ENCODE measurements at regions not wholly inside any gene's neighbourhood (a gene's known extent, or its start where the extent isn't known, plus 50 kb on each side); places are given as distances from the start of the nearest gene placed in this dataset.

DNA sequence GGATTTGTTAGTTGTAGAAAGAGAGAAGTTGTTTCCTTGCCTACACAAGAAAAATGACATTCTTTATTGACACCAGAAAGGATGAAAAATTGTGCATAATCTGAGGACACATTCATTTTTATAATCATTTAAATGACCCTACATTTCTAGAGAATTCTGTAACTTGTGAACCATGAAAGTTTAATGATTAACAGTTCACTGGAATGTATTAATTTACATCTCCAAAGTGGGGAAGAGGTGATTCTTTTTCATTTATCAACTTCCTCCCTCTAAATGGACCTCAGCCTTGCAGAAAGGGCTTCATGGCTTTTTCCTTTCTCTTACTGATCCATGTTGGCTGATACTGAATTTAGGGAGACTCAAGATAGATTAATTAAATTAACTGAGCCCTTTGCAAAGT lies 565.2 kb upstream of the LINC00305 start:
- H3K4me3 ChIP-seq (ENCODE audit: low read depth, low read length) = no peak overlapping the region
- TF ChIP-seq, protein P1, sequence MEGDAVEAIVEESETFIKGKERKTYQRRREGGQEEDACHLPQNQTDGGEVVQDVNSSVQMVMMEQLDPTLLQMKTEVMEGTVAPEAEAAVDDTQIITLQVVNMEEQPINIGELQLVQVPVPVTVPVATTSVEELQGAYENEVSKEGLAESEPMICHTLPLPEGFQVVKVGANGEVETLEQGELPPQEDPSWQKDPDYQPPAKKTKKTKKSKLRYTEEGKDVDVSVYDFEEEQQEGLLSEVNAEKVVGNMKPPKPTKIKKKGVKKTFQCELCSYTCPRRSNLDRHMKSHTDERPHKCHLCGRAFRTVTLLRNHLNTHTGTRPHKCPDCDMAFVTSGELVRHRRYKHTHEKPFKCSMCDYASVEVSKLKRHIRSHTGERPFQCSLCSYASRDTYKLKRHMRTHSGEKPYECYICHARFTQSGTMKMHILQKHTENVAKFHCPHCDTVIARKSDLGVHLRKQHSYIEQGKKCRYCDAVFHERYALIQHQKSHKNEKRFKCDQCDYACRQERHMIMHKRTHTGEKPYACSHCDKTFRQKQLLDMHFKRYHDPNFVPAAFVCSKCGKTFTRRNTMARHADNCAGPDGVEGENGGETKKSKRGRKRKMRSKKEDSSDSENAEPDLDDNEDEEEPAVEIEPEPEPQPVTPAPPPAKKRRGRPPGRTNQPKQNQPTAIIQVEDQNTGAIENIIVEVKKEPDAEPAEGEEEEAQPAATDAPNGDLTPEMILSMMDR (IDR thresholded peaks at IDR 0.05; ENCODE audit: insufficient read depth, low read length, severe bottlenecking) = no peak
- FAIRE-seq (no peak), DNase-seq (ENCODE audit: low read depth) (no peak)
- no peaks in the 10 kb centered on the region for H3K27me3 ChIP-seq (ENCODE audit: control insufficient read depth, insufficient read depth, low read length)
- H3K36me3 ChIP-seq (ENCODE audit: control insufficient read depth, insufficient read depth, low read length) = no peaks in the 10 kb centered on the region

DNA sequence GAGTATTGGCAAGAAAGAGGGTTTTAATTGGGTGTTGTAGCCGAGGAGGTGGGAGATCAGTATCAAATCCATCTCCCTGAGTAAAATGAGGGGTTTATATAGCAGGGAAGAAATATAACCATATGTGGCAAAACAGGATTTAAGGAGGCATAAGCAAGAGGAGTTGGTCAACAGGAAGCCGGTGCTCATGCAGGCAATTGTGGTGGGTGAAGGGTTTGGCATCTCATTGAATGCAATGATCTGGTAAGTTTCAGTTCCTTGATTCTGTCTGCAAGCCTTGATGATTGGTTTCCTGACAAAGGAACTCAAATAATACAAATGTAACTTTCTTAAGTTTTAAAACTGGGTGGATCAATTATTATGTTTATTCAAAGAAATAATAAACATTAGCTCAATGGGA lies 564.4 kb upstream of the LINC00305 start:
- no peak for DNase-seq (ENCODE audit: low read depth)
- FAIRE-seq = no peak
- Histone ChIP-seq H3K36me3 (ENCODE audit: control insufficient read depth, insufficient read depth, low read length) (no peaks in the 10 kb centered on the region), H3K4me3 (ENCODE audit: low read depth, low read length) (no peak overlapping the region), H3K27me3 (ENCODE audit: control insufficient read depth, insufficient read depth, low read length) (no peaks in the 10 kb centered on the region)
- TF ChIP-seq, protein P1 (IDR thresholded peaks at IDR 0.05; ENCODE audit: insufficient read depth, low read length, severe bottlenecking) = no peak

DNA sequence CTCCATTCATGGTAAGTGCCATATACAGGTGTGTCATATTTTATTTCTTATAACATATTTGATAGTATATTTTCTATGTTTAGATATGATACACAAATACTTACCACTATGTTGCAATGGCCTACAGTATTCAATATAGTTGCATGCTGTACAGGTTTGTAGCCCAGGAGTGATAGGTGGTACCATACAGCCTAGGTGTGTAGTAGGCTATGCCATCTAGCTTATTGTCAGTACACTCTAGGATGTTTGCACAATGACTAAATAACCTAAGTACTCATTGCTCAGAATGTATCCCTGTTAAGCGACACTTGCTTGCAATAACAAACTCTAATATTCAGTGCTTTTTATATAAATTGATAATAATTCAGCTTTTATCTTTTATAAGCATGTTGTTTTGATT lies 563.1 kb upstream of the LINC00305 start:
- TF ChIP-seq, protein P1 (IDR thresholded peaks at IDR 0.05; ENCODE audit: insufficient read depth, low read length, severe bottlenecking) = no peak
- no peak overlapping the region for H3K4me3 ChIP-seq (ENCODE audit: low read depth, low read length)
- DNase-seq (ENCODE audit: low read depth) = peak; percentile 48
- no peaks in the 10 kb centered on the region for H3K36me3 ChIP-seq (ENCODE audit: control insufficient read depth, insufficient read depth, low read length)
- H3K27me3 ChIP-seq (ENCODE audit: control insufficient read depth, insufficient read depth, low read length) = no peaks in the 10 kb centered on the region
- no peak for FAIRE-seq

DNA sequence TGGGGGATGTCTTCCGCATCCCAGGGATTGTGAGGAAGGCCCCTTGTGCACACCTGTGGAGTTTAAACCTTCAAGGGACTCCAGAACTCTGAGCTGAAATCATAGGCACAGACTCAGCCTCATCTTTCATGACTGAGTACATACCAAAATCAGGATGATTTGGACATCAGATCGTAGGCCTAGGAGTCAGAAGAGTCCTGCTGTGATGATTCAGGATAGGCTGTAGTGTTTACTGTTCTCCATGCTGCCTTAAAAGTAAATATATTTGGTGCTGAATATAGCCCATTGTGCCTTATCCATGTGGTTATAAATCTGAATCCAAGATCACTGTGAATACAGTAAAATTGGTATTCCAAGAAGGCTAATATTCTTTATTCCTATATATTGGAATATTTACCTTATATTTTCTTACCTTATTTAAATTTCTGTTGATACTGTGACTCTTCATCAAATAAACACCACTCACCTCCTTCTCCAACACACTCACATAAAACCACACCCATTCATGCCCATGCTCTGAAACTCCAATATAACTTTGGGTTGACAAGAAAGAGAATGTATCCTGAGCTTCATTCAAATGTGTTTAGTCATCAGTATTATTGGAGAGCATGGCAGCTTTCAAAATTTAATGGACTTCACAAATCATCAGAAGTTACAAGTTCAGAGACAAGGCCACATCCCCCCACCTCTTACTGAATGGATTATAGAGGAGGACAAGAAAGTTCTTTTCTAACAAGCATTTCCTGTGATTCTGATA lies 561.4 kb upstream of the LINC00305 start:
- H3K36me3 ChIP-seq (ENCODE audit: control insufficient read depth, insufficient read depth, low read length) = no peaks in the 10 kb centered on the region
- H3K4me3 ChIP-seq (ENCODE audit: low read depth, low read length) = no peak overlapping the region
- DNase-seq (ENCODE audit: low read depth) (peak; percentile 18), FAIRE-seq (no peak)
- TF ChIP-seq, protein P1 (IDR thresholded peaks at IDR 0.05; ENCODE audit: insufficient read depth, low read length, severe bottlenecking) = no peak
- H3K27me3 ChIP-seq (ENCODE audit: control insufficient read depth, insufficient read depth, low read length) = no peaks in the 10 kb centered on the region

DNA sequence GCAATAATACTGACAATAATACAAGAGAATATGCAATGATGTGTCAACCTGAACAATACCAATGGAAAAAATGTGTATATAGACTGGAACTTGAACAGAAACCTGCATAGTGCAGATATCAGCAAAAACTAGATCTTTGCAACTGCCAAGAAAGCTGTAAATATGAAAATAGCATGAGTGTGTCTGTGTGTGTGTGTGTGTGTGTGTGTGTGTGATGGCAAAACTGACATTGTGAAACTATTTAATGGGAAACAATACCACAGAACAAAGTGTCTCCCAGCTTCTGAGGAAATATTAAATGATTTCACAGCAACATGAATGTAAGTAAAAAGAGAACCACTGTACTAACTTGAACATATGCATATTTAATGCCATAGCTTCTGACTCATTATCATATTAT lies 558.2 kb upstream of the LINC00305 start:
- no peaks in the 10 kb centered on the region for H3K36me3 ChIP-seq (ENCODE audit: control insufficient read depth, insufficient read depth, low read length)
- FAIRE-seq = no peak
- H3K27me3 ChIP-seq (ENCODE audit: control insufficient read depth, insufficient read depth, low read length) = no peaks in the 10 kb centered on the region
- no peak for DNase-seq (ENCODE audit: low read depth)
- no peak overlapping the region for H3K4me3 ChIP-seq (ENCODE audit: low read depth, low read length)
- TF ChIP-seq, protein P1 (IDR thresholded peaks at IDR 0.05; ENCODE audit: insufficient read depth, low read length, severe bottlenecking) = no peak

DNA sequence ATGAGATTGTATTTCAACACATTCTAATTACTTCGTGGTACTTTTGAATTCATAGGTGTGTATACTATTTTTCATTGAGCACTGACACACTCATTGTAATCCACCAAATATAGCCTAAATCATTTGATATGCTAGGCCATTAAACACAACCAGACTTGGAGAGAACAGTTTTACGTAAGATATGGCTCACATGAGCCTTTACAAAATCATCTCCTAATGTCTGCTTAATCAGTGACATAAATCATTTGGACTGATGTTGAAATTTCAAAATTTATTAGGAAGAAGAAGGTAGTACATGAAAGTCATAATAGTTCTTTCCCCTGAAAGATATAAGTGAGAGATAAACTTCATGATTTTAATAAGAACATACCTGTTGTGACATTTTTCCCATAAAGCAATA lies 550.2 kb upstream of the LINC00305 start:
- no peaks in the 10 kb centered on the region for H3K36me3 ChIP-seq (ENCODE audit: control insufficient read depth, insufficient read depth, low read length)
- TF ChIP-seq, protein P1 (IDR thresholded peaks at IDR 0.05; ENCODE audit: insufficient read depth, low read length, severe bottlenecking) = no peak
- no peak for DNase-seq (ENCODE audit: low read depth)
- no peaks in the 10 kb centered on the region for H3K27me3 ChIP-seq (ENCODE audit: control insufficient read depth, insufficient read depth, low read length)
- FAIRE-seq = no peak
- H3K4me3 ChIP-seq (ENCODE audit: low read depth, low read length) = no peak overlapping the region

Measured in bronchial epithelial cell (primary cell).